OCI-LY7 (cell line): ENCODE measurements at regions not wholly inside any gene's neighbourhood (a gene's known extent, or its start where the extent isn't known, plus 50 kb on each side); places are given as distances from the start of the nearest gene placed in this dataset.

Source experiments
- EZH2phosphoT487 ChIP-seq: fragments of 200-600 bp; sonication (generic); IDR thresholded peaks from 2 replicates; pipeline ENCODE4 v1.6.1; 2018; ENCODE audit warnings: low read depth, borderline replicate concordance, mild to moderate bottlenecking, mixed run types, antibody characterized with exemption, low read length, moderate library complexity, mixed read lengths
- TF ChIP-seq, protein P1 (sequence below): fragments of 200-600 bp; sonication (generic); conservative IDR thresholded peaks from 2 replicates; pipeline ENCODE4 v1.5.1; 2014; ENCODE audit warnings: mild to moderate bottlenecking, antibody characterized with exemption, low read length, moderate library complexity, mixed read lengths

DNA sequence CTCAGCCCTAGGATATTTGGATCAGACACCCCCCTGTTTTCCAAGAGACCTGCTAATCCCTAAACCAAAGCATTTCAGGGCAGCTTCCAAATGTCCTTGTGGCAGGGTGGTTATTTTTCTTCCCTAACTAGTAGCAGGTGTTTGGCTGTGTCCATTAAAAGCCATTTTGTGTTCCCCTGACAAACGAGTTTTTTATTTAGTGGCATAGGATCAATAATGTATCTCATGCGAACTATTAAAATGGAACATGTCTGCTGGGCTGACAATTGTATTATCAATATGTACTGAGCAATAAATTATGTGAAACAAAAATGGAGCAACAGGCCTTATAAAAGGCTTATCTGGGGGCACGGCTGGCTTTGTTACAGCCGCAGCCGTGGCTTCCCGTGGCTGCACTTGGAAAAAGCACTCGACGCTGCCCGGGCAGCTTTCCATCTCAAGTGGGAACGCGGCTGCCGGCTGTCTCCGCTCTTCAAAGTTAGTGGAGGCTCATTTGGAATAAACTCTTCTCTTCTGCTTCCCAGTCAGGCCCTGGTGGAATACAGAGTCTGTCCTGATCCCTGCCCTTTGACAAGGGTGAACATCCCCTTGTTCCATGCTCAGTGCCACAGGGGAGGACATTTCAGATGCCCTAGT lies 554.3 kb downstream of the TYW1 start:
- TF ChIP-seq, protein P1, sequence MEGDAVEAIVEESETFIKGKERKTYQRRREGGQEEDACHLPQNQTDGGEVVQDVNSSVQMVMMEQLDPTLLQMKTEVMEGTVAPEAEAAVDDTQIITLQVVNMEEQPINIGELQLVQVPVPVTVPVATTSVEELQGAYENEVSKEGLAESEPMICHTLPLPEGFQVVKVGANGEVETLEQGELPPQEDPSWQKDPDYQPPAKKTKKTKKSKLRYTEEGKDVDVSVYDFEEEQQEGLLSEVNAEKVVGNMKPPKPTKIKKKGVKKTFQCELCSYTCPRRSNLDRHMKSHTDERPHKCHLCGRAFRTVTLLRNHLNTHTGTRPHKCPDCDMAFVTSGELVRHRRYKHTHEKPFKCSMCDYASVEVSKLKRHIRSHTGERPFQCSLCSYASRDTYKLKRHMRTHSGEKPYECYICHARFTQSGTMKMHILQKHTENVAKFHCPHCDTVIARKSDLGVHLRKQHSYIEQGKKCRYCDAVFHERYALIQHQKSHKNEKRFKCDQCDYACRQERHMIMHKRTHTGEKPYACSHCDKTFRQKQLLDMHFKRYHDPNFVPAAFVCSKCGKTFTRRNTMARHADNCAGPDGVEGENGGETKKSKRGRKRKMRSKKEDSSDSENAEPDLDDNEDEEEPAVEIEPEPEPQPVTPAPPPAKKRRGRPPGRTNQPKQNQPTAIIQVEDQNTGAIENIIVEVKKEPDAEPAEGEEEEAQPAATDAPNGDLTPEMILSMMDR = no peak
- TF ChIP-seq EZH2phosphoT487 = no peak
